HG03108 (cell line): ENCODE measurements at regions not wholly inside any gene's neighbourhood (a gene's known extent, or its start where the extent isn't known, plus 50 kb on each side); places are given as distances from the start of the nearest gene placed in this dataset.

Experiments used
- ATAC-seq: cut with Tn5 transposase; IDR thresholded peaks from one replicate; pipeline ENCODE4 v1.9.1; 2021; ENCODE audit warnings: moderate library complexity; ENCODE audit not compliant: unreplicated experiment

DNA sequence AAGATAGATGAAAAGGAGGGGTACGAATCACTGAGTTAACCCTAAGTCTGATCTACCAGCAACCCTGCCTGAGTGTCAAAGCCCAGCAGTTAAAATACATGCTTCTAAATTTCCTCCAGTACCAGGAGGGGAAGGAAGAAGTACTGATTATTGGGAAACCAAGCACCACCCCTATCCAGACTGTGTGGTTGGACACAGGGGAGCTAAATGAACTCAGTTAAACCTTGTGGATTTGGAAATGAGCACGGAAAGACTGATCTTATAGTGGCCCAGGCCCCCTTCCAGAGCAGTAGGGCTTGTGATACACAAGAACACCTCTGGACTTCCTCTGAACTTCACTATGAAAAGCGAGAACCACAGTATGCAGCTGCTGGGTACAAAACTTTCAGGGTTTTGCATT is 585.6 kb downstream of the MAFB start:
- ATAC-seq: no peak

DNA sequence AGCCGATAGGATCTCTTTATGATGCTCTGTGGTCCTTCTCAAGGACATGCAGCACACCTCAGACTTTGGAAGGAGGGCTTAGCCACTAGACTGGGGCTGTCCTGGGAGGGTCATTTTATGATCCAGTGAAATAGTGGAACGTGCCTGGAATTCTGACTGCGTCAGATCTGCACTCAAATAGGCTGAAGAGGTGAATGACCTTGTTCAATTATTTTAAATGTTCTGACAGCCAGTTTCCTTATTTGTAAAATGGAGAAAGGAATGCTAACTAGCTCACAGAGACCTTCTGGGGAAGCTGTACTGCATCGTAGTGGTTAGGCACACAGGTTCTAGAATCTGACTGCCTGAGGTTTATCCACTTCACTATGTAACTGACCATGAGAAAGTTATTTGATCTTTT is 587.5 kb downstream of the MAFB start:
- no peak for ATAC-seq

DNA sequence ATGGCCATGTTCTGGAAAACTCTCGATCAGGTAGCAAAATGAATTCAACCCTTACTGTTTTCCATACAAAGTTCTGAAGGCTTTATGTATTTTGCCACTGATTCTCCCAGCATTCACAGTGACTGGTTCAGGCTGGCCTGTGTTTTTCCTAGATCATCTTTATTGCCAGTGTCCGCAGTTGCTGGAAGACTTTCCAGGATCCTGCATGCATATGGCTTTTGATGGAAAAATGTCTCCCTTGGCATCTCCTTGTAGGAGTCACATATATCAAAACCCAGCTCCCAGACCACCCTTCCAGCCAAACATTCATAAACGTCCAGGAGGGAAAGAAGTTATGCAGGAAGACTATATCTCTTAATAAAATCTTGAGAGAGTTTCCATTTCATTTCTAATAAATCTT is 588.8 kb downstream of the MAFB start:
- ATAC-seq: no peak

DNA sequence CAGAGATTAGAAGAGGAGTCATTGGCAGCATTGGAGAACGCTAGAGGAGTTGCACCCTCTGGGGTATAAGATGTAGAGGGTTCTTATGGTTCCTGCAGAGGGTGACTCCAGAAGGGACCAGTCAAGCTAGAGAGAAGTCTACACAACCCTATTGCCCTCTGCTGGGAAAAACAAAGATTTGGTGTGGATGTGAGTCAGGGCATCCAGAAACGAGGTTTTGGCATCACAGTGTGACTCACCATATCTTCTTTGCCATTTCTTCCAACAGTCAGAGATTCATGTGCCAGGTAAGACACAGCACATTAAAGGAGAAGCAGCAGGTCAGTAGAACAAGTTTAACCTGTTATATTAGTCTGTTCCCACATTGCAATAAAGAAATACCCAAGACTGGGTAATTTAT is 598.8 kb downstream of the MAFB start:
- no peak for ATAC-seq

DNA sequence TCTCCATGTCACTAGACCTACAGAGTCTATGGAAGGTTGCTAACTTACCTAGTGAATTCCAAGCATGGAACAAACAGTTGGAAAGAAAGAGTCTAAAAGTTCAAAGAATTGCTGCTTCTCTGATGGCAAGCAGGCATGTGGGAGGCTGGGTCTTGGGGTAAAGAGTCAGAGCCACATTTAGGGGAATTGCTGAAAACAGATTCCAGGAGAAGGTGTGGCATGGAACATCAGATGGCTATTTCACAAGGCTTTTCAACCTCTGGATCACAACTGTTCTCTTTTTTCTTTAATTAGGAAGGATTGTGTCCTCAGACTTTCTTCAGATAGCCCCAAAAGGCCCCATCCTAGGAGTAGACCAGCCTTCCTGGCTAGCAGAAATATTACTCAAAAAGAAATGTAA is 601.5 kb downstream of the MAFB start:
- ATAC-seq: no peak

DNA sequence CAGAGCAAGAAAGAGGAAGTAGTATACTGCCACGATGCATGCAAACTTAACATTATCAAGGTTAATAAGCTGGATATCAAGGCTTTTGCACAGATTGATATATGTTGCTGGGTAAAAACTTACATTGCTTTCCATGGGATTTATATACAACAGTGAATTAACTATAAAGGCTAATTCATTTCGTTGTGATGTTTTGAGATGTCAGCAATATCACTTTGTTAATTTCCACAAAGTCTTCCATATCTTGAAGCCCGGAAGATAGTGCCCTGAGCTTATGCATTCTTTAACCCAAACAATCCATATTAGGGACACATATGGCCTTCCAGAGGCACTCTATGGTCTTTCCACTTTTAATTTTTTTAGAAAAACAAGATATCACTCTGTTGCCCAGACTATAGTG is 603.5 kb downstream of the MAFB start:
- no peak for ATAC-seq

DNA sequence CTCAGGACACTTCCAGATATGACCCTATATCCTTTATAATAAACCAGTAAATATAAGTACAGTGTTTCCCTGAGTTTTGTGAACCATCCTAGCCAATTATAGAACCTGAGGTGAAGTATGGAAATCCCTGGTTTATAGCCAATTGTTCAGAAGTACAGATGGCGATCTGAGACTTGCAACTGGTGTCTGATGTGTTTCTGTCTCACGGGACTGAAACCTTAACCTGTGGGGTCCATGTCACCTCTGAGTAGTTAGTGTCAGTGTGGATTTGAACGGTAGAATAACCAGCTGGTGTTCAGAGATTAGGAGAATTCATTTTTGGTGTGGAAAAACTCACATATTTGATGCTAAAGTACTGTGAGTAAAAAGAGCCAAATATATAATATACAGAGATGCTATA is 606.6 kb downstream of the MAFB start:
- ATAC-seq: no peak

DNA sequence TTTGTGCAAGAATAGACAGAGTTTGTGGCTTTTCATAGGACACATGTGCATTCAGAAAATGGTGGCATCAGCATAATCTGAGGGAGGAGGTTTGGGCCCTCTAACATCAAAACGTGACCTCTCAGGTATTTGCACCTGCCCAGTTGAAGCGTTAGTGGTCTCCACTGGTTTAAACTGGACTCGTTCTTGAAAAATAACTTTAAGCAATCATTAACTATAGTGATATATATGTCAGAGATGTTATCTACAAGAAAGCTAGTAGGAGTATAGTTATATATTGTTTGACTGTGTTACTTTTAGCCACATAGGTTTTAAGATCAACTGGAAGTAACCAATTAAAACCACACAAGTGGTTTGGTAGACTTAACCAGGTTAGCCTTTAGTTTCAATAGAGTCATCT is 607.4 kb downstream of the MAFB start:
- ATAC-seq: no peak

DNA sequence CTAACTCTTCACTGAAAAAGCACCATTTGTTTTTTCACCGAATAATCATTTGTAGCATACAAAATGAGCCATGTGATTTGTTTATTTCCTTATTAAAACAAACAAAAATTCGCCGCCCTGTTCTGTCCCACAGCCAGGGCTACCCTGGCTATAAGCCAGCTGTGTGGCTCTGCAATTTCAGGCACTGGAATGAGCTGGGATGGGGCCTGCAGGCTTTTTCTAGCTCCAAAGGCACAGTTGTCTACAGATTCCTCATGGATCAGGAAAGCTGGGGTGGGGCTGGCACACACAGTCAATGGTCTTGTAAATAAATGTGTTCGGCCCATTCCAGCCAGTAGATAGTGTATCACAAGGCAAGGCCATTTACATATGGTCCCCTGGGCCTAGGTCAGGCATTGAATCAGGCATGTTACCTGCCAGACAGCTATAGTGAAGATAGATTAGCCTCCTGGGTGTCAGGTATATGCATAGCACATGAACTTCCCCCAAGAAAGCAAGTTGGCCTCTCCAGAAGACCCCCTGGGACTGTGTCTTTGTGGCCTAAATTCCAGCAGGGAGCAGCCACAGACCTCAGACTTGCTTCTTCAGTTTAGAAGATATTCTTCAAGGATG is 608.9 kb downstream of the MAFB start:
- no peak for ATAC-seq

DNA sequence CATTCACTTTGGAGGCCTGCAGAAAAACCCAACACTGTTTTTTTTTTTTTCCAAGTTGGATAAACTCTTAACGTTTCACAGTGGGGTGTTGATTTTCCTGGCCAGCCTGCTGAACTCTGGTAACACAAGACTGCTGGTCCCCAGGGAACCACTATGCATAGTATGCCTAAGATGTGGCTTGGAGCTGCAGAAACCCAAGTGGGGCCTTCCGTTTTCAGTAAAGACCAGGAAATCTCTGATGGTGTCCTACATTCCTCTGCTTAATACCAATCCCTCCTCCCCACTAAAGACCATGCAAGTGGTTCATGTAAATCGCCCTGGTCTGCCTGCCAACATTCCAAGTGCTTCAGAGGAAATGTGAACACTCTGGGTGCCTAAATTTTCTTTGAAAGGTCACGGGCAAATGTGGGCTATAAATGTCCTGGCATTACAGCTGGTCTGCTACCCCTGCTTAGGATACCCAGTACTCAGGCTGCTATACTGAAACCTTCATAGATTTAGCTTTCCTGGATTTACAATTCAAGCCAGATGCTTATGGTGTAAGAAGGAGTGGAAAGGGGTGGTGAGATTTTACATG is 615.4 kb downstream of the MAFB start:
- no peak for ATAC-seq

DNA sequence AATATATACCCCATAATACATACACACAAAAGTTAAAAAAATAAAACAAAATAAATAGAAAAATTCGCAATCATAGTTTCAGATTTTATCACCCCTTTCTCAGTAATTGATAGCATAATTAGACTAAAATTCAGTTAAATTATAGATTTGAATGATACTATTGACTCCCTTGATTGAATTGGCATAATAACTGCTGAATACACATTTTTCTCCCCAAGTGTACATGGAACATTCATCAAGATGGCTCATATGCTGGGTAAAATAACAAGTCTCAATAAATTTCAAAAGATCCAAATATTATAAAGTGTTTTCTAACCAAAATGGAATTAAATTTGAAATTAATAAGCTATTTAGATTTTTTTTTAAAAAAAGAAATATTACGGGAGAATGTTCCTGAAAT is 616.1 kb downstream of the MAFB start:
- ATAC-seq: no peak

DNA sequence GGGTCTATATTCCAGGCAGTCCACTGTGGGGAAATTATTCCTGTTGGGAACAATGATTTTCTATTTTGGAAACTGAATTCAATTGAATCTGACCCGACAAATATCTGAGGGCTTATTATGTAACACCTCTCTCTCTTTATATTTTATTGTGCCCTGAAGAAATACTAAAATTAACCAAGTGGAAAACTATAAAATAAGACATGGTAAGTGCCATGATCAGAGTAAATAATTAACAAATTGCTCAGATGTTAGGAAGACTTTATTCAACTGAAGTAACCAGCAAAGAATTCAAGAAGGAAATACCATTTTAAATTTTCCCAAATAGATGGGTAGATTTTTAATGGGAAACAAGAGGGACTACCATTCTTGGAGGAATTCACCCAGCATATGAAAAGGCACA is 632.9 kb downstream of the MAFB start:
- ATAC-seq: no peak

DNA sequence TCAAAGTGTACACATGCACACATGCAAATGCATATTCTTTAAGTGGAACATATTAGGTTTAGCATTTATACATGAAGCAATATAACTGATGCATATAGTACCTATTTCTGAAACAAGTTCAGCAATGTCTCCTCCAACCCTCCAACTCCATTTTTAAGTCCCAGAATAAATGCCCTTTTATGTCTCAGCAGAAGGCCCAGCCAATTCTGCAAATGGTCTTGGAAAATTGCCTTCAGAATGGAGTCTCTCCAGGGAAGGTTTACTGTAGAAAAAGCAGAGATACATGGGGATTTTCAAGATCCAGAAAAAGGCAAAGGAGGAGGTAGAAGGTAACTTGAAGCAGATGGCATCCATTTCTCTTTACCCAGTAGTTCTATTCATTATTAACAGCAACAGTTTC is 633.3 kb downstream of the MAFB start:
- no peak for ATAC-seq

DNA sequence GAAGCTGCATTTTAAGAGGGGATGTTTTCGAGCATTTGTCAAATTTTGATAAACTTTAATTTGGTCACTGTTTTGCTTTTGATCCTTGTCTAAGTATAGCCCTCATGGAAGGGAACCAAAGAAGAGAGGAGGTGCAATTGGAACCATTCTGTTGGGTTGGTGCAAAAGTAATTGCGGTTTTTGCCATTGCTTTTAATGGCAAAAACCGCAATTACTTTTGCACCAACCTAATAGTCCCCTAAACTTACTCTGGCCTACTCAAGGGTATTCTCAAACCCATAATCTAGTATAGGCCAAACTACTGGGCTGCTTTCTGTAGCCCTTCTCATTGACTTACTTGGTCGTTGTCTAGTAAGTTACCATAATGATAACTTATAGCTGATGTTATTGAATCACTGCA is 634.7 kb downstream of the MAFB start:
- ATAC-seq: no peak

DNA sequence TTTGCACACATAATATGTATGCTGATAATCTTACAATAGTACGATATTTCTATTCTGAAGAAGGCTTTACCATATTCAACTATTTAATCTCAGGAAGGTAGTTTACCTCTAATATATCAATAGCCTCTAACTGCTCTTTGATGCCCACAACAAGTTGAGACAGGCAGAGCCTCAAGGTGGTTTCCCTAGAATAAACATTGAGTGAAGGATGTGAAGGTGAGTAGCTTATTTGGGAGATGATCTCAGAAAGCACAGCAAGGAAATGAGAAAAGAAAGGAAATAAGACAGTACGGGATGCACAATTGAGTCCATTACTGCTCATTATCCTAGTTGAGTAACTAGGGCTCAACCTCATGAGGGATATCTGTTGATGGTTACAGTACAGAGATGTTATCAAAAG is 638.4 kb downstream of the MAFB start:
- ATAC-seq: no peak

DNA sequence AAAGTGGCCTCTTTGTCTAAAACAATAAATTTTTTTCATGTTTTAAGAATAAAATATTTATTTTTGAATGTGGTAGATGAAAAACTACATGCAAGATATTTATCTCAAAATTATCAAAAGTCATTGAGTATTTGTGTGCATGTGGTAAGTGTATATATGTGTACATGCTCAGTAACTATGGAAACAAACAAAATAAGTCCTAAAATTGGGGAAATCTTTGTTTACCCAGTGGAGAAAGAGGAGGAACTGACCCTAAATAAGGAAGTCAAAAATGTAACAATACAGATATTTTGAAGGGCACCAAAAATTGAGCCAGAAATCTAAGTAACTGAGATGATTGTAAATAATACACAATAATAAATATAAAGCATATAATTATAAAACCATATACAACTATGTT is 639.2 kb downstream of the MAFB start:
- no peak for ATAC-seq

DNA sequence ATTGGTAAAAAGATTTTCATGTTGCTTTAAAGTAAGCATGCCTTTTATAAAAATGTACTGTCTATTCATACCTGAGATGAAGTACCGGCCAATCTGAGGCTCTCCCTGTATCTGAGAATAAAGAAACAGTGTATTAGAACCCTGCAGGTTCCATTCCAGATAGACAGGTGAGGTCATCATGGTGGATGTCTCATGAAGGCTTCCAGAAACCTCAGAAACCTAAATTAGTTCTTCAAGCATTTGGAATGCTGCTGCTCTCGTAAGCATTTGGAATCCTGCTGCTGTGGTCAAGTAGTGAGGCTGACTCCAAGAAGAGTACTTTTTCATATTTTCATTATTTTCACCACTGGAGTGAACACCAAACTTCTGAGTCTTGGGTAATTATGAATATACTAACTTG is 642.3 kb downstream of the MAFB start:
- ATAC-seq: no peak

DNA sequence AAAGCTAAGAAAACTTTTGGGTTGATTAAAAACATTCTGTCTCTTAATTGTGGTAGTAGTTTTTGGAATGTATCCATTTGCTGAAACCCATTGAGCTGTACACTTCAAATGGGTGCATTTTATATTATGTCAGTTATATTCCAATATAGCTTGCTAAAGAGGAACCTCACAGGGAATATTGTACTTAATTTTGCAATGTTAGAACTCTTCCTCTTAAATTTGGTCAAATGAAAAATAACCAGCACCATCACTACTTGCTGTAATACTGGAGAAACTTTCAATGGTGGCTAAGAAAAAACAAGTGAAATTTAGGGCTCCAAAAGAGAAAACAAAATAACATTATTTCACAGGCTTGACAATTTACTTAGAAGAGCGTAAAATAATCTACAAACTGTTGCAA is 651.5 kb downstream of the MAFB start:
- ATAC-seq: no peak

DNA sequence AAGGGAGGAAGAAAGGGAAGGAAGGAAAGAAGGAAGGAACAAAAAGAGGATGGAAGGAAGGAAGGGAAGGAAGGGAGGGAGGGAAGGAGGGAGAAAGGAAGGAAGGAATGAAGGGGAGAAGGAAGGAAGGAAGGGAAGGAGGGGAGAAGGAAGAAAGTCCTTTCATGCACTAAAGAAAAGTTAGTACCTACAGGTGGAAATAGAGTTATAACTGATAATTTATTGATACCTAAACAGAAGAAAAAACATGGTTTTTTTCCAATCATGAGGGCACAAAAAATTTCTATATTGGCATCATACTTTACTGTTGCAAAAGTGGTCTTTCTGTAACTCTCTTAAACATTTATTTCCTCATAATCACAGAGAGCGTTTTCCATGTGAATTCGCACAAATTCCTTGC is 659.4 kb downstream of the MAFB start:
- ATAC-seq: no peak

DNA sequence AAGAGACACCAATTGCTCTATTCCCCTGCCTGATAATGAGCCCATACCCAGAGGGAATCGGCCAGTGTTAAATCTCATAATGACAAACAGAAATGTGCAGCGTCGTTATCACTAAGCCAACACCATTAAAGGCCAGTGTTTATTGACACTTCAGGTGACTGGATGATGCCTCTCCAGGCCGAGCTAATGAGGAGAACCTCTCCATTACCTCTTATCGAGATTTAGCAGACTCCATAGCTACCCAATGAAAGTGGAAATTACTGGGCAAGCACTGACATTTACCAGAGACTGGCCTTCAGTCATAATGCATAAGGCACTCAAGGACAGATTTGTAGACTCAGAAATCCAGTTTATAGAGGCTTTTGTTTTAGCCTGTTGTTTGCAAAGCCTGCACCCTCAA is 669.5 kb downstream of the MAFB start:
- no peak for ATAC-seq

DNA sequence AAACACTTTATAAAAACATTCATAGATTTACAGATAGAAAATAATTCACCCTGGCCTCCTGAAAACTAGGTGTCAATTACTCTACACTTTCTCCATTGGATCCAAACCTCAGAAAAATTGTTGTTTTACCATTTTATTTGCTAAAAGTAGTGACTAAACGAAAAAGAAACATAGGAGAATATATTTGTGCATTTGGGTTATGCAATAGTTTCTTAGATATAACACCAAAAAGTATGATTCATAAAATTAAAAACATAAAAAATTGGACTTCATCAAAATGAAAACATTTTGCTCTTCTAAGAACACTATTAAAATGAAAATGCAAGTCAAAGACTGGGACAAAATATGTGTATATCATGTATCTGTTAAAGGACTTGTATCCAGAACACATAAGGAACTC is 671.3 kb downstream of the MAFB start:
- ATAC-seq: no peak

DNA sequence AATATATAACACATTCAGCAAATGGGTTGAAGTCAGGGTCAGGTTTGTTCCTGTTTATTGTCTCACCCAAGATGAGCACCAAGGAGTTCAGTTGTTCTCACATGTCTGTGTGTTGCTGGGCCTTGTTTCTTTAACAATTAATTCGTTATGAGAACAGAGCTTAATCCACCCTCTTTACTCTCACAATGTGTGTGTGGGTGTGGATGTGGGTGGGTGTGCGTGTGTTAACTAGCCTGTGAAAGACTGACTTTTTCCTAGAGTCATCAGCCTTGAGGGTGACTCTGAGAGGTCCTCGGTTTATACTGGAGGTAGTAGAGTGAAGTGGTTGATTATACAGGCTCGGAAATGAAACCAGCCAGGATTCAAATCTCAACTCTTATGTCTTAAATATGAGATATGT is 672.1 kb downstream of the MAFB start:
- no peak for ATAC-seq

DNA sequence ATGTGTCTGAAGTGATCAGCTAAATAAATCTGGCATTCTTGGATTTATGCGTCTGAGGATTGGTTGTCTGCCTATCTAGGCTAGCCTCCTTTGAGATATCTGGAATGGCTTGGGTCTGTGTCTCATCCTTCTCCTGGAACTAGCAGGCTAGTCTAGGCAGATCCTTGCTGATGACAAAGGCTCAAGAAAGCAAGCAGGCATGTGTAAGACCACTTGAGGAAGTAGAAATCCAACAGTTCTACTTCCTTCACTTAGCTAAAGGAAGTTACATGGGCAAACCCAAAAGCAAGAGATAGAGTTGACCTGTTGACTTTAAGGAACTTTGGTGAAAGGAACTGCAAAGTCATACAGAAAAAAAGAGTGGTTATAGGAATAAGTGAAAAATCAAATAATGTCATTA is 672.6 kb downstream of the MAFB start:
- no peak for ATAC-seq
